HFFc6 (cell line): ENCODE measurements at regions not wholly inside any gene's neighbourhood (a gene's known extent, or its start where the extent isn't known, plus 50 kb on each side); places are given as distances from the start of the nearest gene placed in this dataset.

Experiments used
- DNase-seq: peaks from one replicate; pipeline ENCODE4 v3.0.0-alpha.2; 2018
- H3K27ac Mint-ChIP-seq: 2 replicates; pipeline ENCODE4 v1.8.0; 2020; ENCODE audit warnings: mild to moderate bottlenecking, mixed read lengths
- H3K27me3 Mint-ChIP-seq: 2 replicates; pipeline ENCODE4 v1.8.0; 2021; ENCODE audit warnings: mild to moderate bottlenecking, moderate library complexity, mixed read lengths; ENCODE audit not compliant: insufficient read depth
- H3K36me3 Mint-ChIP-seq: 2 replicates; pipeline ENCODE4 v1.8.0; 2021; ENCODE audit warnings: low read depth, mixed read lengths
- H3K4me1 Mint-ChIP-seq: 2 replicates; pipeline ENCODE4 v1.8.0; 2020; ENCODE audit warnings: low read depth, mixed read lengths
- H3K4me3 Mint-ChIP-seq: 2 replicates; pipeline ENCODE4 v1.8.0; 2020; ENCODE audit warnings: mild to moderate bottlenecking, moderate library complexity, mixed read lengths
- H3K9me3 Mint-ChIP-seq: 2 replicates; pipeline ENCODE4 v1.8.0; 2020; ENCODE audit warnings: mild to moderate bottlenecking, mixed read lengths
- CTCF ChIP-seq: fragments of 200-600 bp; sonication (generic); IDR thresholded peaks from 2 replicates; pipeline ENCODE4 v1.5.0; 2021; ENCODE audit warnings: antibody characterized with exemption, mild to moderate bottlenecking

- no peak overlapping the region for H3K27ac Mint-ChIP-seq
- no peak overlapping the region for H3K4me3 Mint-ChIP-seq
- peaks cover 24% of the 10 kb centered on the region for H3K9me3 Mint-ChIP-seq
- H3K27me3 Mint-ChIP-seq = no peaks in the 10 kb centered on the region; the same call in 1 of the 2 replicates
- TF ChIP-seq CTCF = no peak
- no peaks in the 10 kb centered on the region for H3K36me3 Mint-ChIP-seq
- no peaks in the 10 kb centered on the region for H3K4me1 Mint-ChIP-seq
- DNase-seq = no peak
Observed at GRCh38 chr19:27720155-27720554, 1492.8 kb downstream of the UQCRFS1 start.

- H3K4me1 Mint-ChIP-seq = no peaks in the 10 kb centered on the region
- TF ChIP-seq CTCF = no peak
- H3K27me3 Mint-ChIP-seq = no peaks in the 10 kb centered on the region; the same call in 1 of the 2 replicates
- H3K4me3 Mint-ChIP-seq = no peak overlapping the region
- H3K36me3 Mint-ChIP-seq = no peaks in the 10 kb centered on the region
- H3K27ac Mint-ChIP-seq = no peak overlapping the region
- no peak for DNase-seq
- H3K9me3 Mint-ChIP-seq = peaks cover 24% of the 10 kb centered on the region
Observed at GRCh38 chr19:27719034-27719433, 1493.9 kb downstream of the UQCRFS1 start.

DNA sequence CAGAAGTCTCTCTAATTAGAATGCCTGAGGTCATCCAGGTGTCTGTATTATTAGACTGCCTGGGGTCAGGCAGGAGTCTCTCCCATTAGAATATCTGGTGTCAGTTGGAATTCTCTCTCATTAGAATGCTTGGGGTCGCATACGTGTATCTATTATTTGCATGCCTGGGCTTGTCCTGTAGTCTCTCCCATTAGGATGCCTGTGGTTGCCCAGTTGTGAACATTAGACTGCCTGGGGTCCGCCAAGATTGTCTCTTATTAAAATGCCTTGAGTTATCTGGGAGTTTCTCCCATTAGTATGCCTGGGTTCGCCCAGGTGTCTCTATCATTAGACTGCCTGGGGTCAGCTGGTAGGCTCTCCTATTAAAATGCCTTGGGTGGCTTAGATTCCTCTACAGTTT, 1494.7 kb downstream of the UQCRFS1 start:
- Mint-ChIP-seq H3K36me3 (no peaks in the 10 kb centered on the region), H3K9me3 (peaks cover 20% of the 10 kb centered on the region)

DNA sequence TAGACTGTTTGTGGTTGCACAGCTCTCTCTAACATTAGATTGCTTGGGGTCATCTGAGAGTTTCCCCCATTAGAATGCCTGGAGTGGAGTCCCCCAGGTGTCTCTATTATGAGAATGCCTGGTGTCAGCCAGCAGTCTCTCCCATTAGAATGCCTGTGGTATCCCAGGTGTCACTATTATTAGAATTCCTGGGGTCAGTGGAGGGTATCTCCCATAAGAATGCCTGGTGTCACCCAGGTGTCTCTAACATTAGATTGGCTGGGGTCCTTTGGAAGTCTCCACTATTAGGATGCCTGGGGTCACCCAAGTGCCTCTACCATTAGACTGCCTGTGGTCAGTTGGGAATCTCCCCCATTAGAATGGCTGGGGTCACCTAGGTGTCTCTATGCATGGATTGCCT, 1495.1 kb downstream of the UQCRFS1 start:
- no peaks in the 10 kb centered on the region; the same call in 1 of the 2 replicates for H3K27me3 Mint-ChIP-seq
- peaks cover 19% of the 10 kb centered on the region for H3K9me3 Mint-ChIP-seq
- DNase-seq = no peak
- no peaks in the 10 kb centered on the region for H3K36me3 Mint-ChIP-seq
- H3K27ac Mint-ChIP-seq = no peak overlapping the region
- TF ChIP-seq CTCF = no peak
- no peak overlapping the region for H3K4me3 Mint-ChIP-seq
- H3K4me1 Mint-ChIP-seq = no peaks in the 10 kb centered on the region

More for the DNA sequence above, 1494.7 kb downstream of the UQCRFS1 start:
- Mint-ChIP-seq H3K4me1 (no peaks in the 10 kb centered on the region), H3K27ac (no peak overlapping the region), H3K27me3 (no peaks in the 10 kb centered on the region; the same call in 1 of the 2 replicates), H3K4me3 (no peak overlapping the region)
- no peak for DNase-seq
- no peak for TF ChIP-seq CTCF

GRCh38 chr19:27716922-27717321, 1496.0 kb downstream of the UQCRFS1 start:
- no peak overlapping the region for H3K27ac Mint-ChIP-seq
- H3K27me3 Mint-ChIP-seq = no peaks in the 10 kb centered on the region; the same call in 1 of the 2 replicates
- no peaks in the 10 kb centered on the region for H3K4me1 Mint-ChIP-seq
- peaks cover 14% of the 10 kb centered on the region for H3K9me3 Mint-ChIP-seq
- no peaks in the 10 kb centered on the region for H3K36me3 Mint-ChIP-seq
- H3K4me3 Mint-ChIP-seq = no peak overlapping the region
- no peak for DNase-seq
- no peak for TF ChIP-seq CTCF

DNA sequence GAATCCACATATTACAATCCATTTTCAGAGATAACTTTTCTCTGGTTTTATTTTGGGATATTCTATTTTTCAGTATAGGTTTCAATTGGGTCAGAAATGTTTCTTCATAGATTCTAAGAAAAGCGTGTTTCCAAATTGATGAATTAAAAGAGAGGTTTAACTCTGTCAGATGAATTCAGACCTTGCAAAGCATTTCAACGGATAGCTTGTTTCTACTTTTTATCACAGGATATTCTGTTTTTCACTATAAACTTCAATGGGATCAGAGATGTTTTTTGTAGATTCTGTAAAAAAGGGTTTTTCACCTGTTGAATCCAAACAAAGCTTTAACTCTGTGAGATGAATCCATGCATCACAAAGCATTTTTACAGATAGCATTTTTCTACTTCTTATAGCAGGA, 1498.1 kb downstream of the UQCRFS1 start:
- Mint-ChIP-seq H3K4me1 (no peaks in the 10 kb centered on the region), H3K36me3 (no peaks in the 10 kb centered on the region), H3K4me3 (no peak overlapping the region), H3K27ac (no peak overlapping the region), H3K27me3 (no peaks in the 10 kb centered on the region; the same call in 1 of the 2 replicates), H3K9me3 (peaks cover 18% of the 10 kb centered on the region)
- TF ChIP-seq CTCF = no peak
- no peak for DNase-seq
